Vagina (tissue), 2 donors: ENCODE measurements at regions not wholly inside any gene's neighbourhood (a gene's known extent, or its start where the extent isn't known, plus 50 kb on each side); places are given as distances from the start of the nearest gene placed in this dataset.

Experiments
- DNase-seq, 2 donors: peaks; one replicate each; pipeline ENCODE4 v3.0.0-alpha.2; 2017; ENCODE audit errors: extremely low spot score in 2 of 2
- H3K27ac ChIP-seq: fragments of 200-600 bp; sonication (generic); one replicate; pipeline ENCODE4 v1.5.1; 2019
- H3K27me3 ChIP-seq: fragments of 200-600 bp; sonication (generic); one replicate; pipeline ENCODE4 v1.5.1; 2019
- H3K36me3 ChIP-seq, 2 donors: fragments of 200-600 bp; sonication (generic); one replicate each; pipeline ENCODE4 v1.5.1; 2017 to 2019
- H3K4me1 ChIP-seq: fragments of 200-600 bp; sonication (generic); one replicate; pipeline ENCODE4 v1.5.1; 2019
- H3K4me3 ChIP-seq, 2 donors: fragments of 200-600 bp; sonication (generic); 1 replicate in 1 of 2; 2 replicates in 1 of 2; pipeline ENCODE4 v1.5.1; 2016 to 2019
- H3K9me3 ChIP-seq: fragments of 200-600 bp; sonication (generic); one replicate; pipeline ENCODE4 v1.5.1; 2019
- CTCF ChIP-seq, 3 experiments: fragments of 450-650 bp in 2 of 3; fragments of 200-600 bp in 1 of 3; sonication (generic) in 1 of 3; IDR thresholded peaks; one replicate each; pipeline ENCODE4 v1.5.1; 2017 to 2019; ENCODE audit warnings: antibody characterized with exemption in 3 of 3, mild to moderate bottlenecking in 2 of 3, moderate library complexity in 2 of 3
- POLR2A ChIP-seq, 2 donors: fragments of 450-650 bp; IDR thresholded peaks; one replicate each; pipeline ENCODE4 v1.6.1; 2017; ENCODE audit warnings: antibody characterized with exemption in 2 of 2, mild to moderate bottlenecking in 2 of 2, moderate library complexity in 2 of 2
- POLR2AphosphoS5 ChIP-seq, 2 donors: sonication (generic); formaldehyde crosslinking; IDR thresholded peaks; one replicate each; pipeline ENCODE4 v1.9.0; 2017; ENCODE audit warnings: antibody characterized with exemption in 2 of 2, mild to moderate bottlenecking in 2 of 2, low read depth in 1 of 2; ENCODE audit not compliant: insufficient read depth in 1 of 2
- intact Hi-C: fragments of 100-400 bp; cut with DNase I; formaldehyde crosslinking; loops from one replicate; pipeline ENCODE4 v1.15.1; 2023

GRCh38 chr7:24457219-24457558 is 116.1 kb upstream of the PALS2 start:
- no peak for DNase-seq
- Histone ChIP-seq H3K27me3 (no peaks in the 10 kb centered on the region), H3K4me1 (no peaks in the 10 kb centered on the region), H3K27ac (no peak overlapping the region), H3K9me3 (no peaks in the 10 kb centered on the region), H3K36me3 (no peaks in the 10 kb centered on the region), H3K4me3 (no peak overlapping the region)
- TF ChIP-seq POLR2A (IDR thresholded peaks at IDR 0.05) (no peak), CTCF (IDR thresholded peaks at IDR 0.05) (no peak), POLR2AphosphoS5 (IDR thresholded peaks at IDR 0.05; ENCODE audit: insufficient read depth in 1 of 2, low read depth in 1 of 2) (no peak)
- intact Hi-C loops = no loop called here

- TF ChIP-seq POLR2AphosphoS5 (IDR thresholded peaks at IDR 0.05; ENCODE audit: insufficient read depth in 1 of 2, low read depth in 1 of 2) (no peak), POLR2A (IDR thresholded peaks at IDR 0.05) (no peak), CTCF (IDR thresholded peaks at IDR 0.05) (no peak)
- DNase-seq = no peak
- Histone ChIP-seq H3K4me3 (no peak overlapping the region), H3K9me3 (no peaks in the 10 kb centered on the region), H3K4me1 (no peaks in the 10 kb centered on the region), H3K27me3 (no peaks in the 10 kb centered on the region), H3K27ac (no peak overlapping the region), H3K36me3 (no peaks in the 10 kb centered on the region)
- intact Hi-C loops = no loop called here
Observed at GRCh38 chr7:24462117-24462516, 111.1 kb upstream of the PALS2 start.

- intact Hi-C loops = no loop called here
- no peak for DNase-seq
- no peak overlapping the region for H3K27ac ChIP-seq
- H3K27me3 ChIP-seq = no peaks in the 10 kb centered on the region
- no peaks in the 10 kb centered on the region for H3K36me3 ChIP-seq
- no peaks in the 10 kb centered on the region for H3K9me3 ChIP-seq
- TF ChIP-seq CTCF (IDR thresholded peaks at IDR 0.05) (no peak), POLR2AphosphoS5 (IDR thresholded peaks at IDR 0.05; ENCODE audit: insufficient read depth in 1 of 2, low read depth in 1 of 2) (no peak), POLR2A (IDR thresholded peaks at IDR 0.05) (no peak)
- no peaks in the 10 kb centered on the region for H3K4me1 ChIP-seq
- H3K4me3 ChIP-seq = no peak overlapping the region
Observed at GRCh38 chr7:24462984-24463383, 110.3 kb upstream of the PALS2 start.

- Histone ChIP-seq H3K36me3 (no peaks in the 10 kb centered on the region), H3K27me3 (no peaks in the 10 kb centered on the region), H3K9me3 (no peaks in the 10 kb centered on the region), H3K4me1 (no peaks in the 10 kb centered on the region), H3K27ac (no peak overlapping the region), H3K4me3 (no peak overlapping the region)
- TF ChIP-seq POLR2AphosphoS5 (IDR thresholded peaks at IDR 0.05; ENCODE audit: insufficient read depth in 1 of 2, low read depth in 1 of 2) (no peak), CTCF (IDR thresholded peaks at IDR 0.05) (no peak), POLR2A (IDR thresholded peaks at IDR 0.05) (no peak)
- intact Hi-C loops = no loop called here
- DNase-seq = no peak
Observed at GRCh38 chr7:24463474-24463873, 109.8 kb upstream of the PALS2 start.

- no peak overlapping the region for H3K4me3 ChIP-seq
- intact Hi-C loops = no loop called here
- no peak for TF ChIP-seq POLR2AphosphoS5 (IDR thresholded peaks at IDR 0.05; ENCODE audit: insufficient read depth in 1 of 2, low read depth in 1 of 2)
- TF ChIP-seq POLR2A (IDR thresholded peaks at IDR 0.05) = no peak
- no peak for TF ChIP-seq CTCF (IDR thresholded peaks at IDR 0.05)
Observed at GRCh38 chr7:24464861-24465260, 108.4 kb upstream of the PALS2 start.

More at GRCh38 chr7:24464861-24465260, 108.4 kb upstream of the PALS2 start:
- Histone ChIP-seq H3K36me3 (no peaks in the 10 kb centered on the region), H3K27me3 (no peaks in the 10 kb centered on the region), H3K9me3 (no peaks in the 10 kb centered on the region), H3K27ac (no peak overlapping the region), H3K4me1 (no peaks in the 10 kb centered on the region)
- no peak for DNase-seq
